CD14-positive monocyte (primary cell): ENCODE measurements at regions not wholly inside any gene's neighbourhood (a gene's known extent, or its start where the extent isn't known, plus 50 kb on each side); places are given as distances from the start of the nearest gene placed in this dataset.

ENCODE experiments used
- DNase-seq, 3 donors: peaks; one replicate each; pipeline ENCODE4 v3.0.0-alpha.2; 2011 to 2022
- H2AFZ ChIP-seq: 2 replicates; pipeline ENCODE4 v1.6.0; 2012; ENCODE audit warnings: mild to moderate bottlenecking, low read depth, low read length, inconsistent platforms; ENCODE audit not compliant: insufficient read depth, poor library complexity, severe bottlenecking
- H3K27ac ChIP-seq, 2 donors: 1 replicate in 1 of 2; 2 replicates in 1 of 2; pipeline ENCODE4 v1.5.1; 2012 to 2013; ENCODE audit warnings: low read length in 2 of 2, control low read depth in 1 of 2, inconsistent platforms in 1 of 2, low read depth in 1 of 2, mild to moderate bottlenecking in 1 of 2
- H3K27me3 ChIP-seq, 2 donors: one replicate each; pipeline versions ENCODE4 v1.6.0 to v1.6.1; 2011 to 2013; ENCODE audit warnings: low read length in 2 of 2; ENCODE audit not compliant: control insufficient read depth in 2 of 2, insufficient read depth in 2 of 2
- H3K36me3 ChIP-seq, 2 donors: replicated peaks in 1 of 2; 1 replicate in 1 of 2; 2 replicates in 1 of 2; pipeline versions ENCODE4 v1.5.1 to v1.6.1; 2012 to 2013; ENCODE audit warnings: low read length in 2 of 2, control low read depth in 1 of 2, inconsistent platforms in 1 of 2, mild to moderate bottlenecking in 1 of 2; ENCODE audit not compliant: insufficient read depth in 2 of 2, control insufficient read depth in 1 of 2
- H3K4me1 ChIP-seq, 2 donors: 1 replicate in 1 of 2; 2 replicates in 1 of 2; pipeline versions ENCODE4 v1.5.1 to v1.6.1; 2012 to 2013; ENCODE audit warnings: low read length in 2 of 2, control low read depth in 1 of 2, inconsistent platforms in 1 of 2, mild to moderate bottlenecking in 1 of 2, moderate library complexity in 1 of 2; ENCODE audit not compliant: insufficient read depth in 2 of 2, control insufficient read depth in 1 of 2
- H3K4me2 ChIP-seq: replicated peaks from 2 replicates; pipeline ENCODE3; 2012; ENCODE audit warnings: low read length, moderate library complexity, mild to moderate bottlenecking; ENCODE audit not compliant: poor library complexity, severe bottlenecking; ENCODE audit errors: extremely low read depth
- H3K4me3 ChIP-seq, 3 experiments: fragments of 200-600 bp in 1 of 3; sonication (generic) in 1 of 3; replicated peaks in 1 of 3; 1 replicate in 2 of 3; 2 replicates in 1 of 3; pipeline ENCODE4 v1.5.1; 2011 to 2013; ENCODE audit warnings: low read length in 3 of 3, mild to moderate bottlenecking in 3 of 3, control low read depth in 2 of 3, low read depth in 2 of 3, inconsistent platforms in 1 of 3, moderate library complexity in 1 of 3
- H3K79me2 ChIP-seq: 2 replicates; pipeline ENCODE4 v1.6.0; 2012; ENCODE audit warnings: mild to moderate bottlenecking, control low read depth, inconsistent platforms, low read length, moderate library complexity; ENCODE audit not compliant: insufficient read depth
- H3K9ac ChIP-seq: 2 replicates; pipeline ENCODE4 v1.6.0; 2017; ENCODE audit warnings: low read length, mild to moderate bottlenecking; ENCODE audit not compliant: insufficient read depth, poor library complexity, severe bottlenecking
- H3K9me3 ChIP-seq, 2 donors: replicated peaks in 1 of 2; 1 replicate in 1 of 2; 2 replicates in 1 of 2; pipeline versions ENCODE4 v1.5.1 to v1.6.1; 2012 to 2013; ENCODE audit warnings: low read length in 2 of 2, control low read depth in 1 of 2; ENCODE audit not compliant: control insufficient read depth in 1 of 2, insufficient read depth in 1 of 2
- H4K20me1 ChIP-seq: 2 replicates; pipeline ENCODE4 v1.6.0; 2012; ENCODE audit warnings: mild to moderate bottlenecking, low read length, control low read depth, moderate library complexity; ENCODE audit not compliant: insufficient read depth
- H3K27ac Mint-ChIP-seq, 7 donors: one replicate each; pipeline ENCODE4 v1.8.0; 2020; ENCODE audit warnings: mild to moderate bottlenecking in 7 of 7, mixed read lengths in 7 of 7, moderate library complexity in 6 of 7, inconsistent platforms in 2 of 7
- H3K27me3 Mint-ChIP-seq, 3 donors: one replicate each; pipeline ENCODE4 v1.8.0; 2021 to 2022; ENCODE audit warnings: low read depth in 3 of 3, mild to moderate bottlenecking in 3 of 3, mixed read lengths in 3 of 3, moderate library complexity in 3 of 3, inconsistent platforms in 1 of 3
- H3K36me3 Mint-ChIP-seq, 2 donors: one replicate each; pipeline ENCODE4 v1.8.0; 2020; ENCODE audit warnings: mixed read lengths in 2 of 2, inconsistent platforms in 1 of 2, mild to moderate bottlenecking in 1 of 2
- H3K4me1 Mint-ChIP-seq: one replicate; pipeline ENCODE4 v1.8.0; 2020; ENCODE audit warnings: mild to moderate bottlenecking, mixed read lengths
- H3K4me3 Mint-ChIP-seq, 2 donors: one replicate each; pipeline ENCODE4 v1.8.0; 2020; ENCODE audit warnings: mild to moderate bottlenecking in 2 of 2, mixed read lengths in 2 of 2, moderate library complexity in 1 of 2
- H3K9me3 Mint-ChIP-seq, 7 donors: one replicate each; pipeline ENCODE4 v1.8.0; 2020 to 2022; ENCODE audit warnings: mixed read lengths in 7 of 7, mild to moderate bottlenecking in 6 of 7, moderate library complexity in 6 of 7, inconsistent platforms in 2 of 7
- WGBS: methylation state at CpG from one replicate; pipeline ENCODE4 v1.1.5; 2013; ENCODE audit warnings: missing lambda C conversion rate; ENCODE audit not compliant: insufficient coverage; 5-methylcytosine and 5-hydroxymethylcytosine counted together
- intact Hi-C, 2 donors: fragments of 100-400 bp; cut with micrococcal nuclease; formaldehyde crosslinking; loops; one replicate each; pipeline versions ENCODE4 v1.15.0 to v1.15.1; 2023
- TF ChIP-seq, protein P1 (sequence below): fragments of 200-600 bp; IDR thresholded peaks from one replicate; pipeline ENCODE4 v1.8.0; 2022; ENCODE audit warnings: antibody characterized with exemption, mild to moderate bottlenecking

DNA sequence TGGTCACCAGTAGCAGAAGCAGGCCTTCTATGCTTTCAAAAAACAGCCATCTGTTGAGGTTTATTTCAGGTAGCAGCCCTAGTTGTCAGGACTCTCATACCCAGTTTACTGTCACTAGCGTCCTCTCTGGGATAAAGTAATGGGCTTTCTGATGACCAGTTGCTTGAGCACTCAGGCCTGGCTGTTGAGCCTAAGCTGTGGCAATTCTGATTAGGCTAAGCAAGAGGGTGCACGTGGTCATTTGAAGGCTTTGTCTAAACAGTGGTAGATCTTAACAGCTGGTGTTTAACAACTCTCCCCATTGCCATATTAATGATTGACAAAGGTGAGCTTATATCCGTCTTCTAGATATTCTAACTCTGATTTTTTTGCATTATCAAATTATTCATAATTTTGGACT is 132.9 kb upstream of the TMCO5A start:
- H3K4me1 ChIP-seq: no peaks in the 10 kb centered on the region
- H2AFZ ChIP-seq: no peak overlapping the region
- WGBS: 100% methylated on average over 1 of the region's 3 CpGs
- no peak overlapping the region for H3K4me2 ChIP-seq
- H3K4me3 Mint-ChIP-seq: no peak overlapping the region
- H3K79me2 ChIP-seq: no peaks in the 10 kb centered on the region
- no peak for DNase-seq
- H3K27ac Mint-ChIP-seq: no peak overlapping the region
- H3K9me3 ChIP-seq: no peaks in the 10 kb centered on the region
- no peaks in the 10 kb centered on the region for H3K36me3 Mint-ChIP-seq
- H3K9ac ChIP-seq: no peak overlapping the region
- H3K27me3 Mint-ChIP-seq: peaks cover 0 to 3% (median 0%) of the 10 kb centered on the region in 3 donors
- peaks cover 1 to 11% (median 4%) of the 10 kb centered on the region in 7 donors for H3K9me3 Mint-ChIP-seq
- H3K27ac ChIP-seq: no peak overlapping the region
- no peaks in the 10 kb centered on the region for H4K20me1 ChIP-seq
- H3K27me3 ChIP-seq: no peaks in the 10 kb centered on the region
- intact Hi-C loops: no loop called here
- H3K36me3 ChIP-seq: no peaks in the 10 kb centered on the region
- H3K4me3 ChIP-seq: no peak overlapping the region
- H3K4me1 Mint-ChIP-seq: no peaks in the 10 kb centered on the region
- TF ChIP-seq, protein P1, sequence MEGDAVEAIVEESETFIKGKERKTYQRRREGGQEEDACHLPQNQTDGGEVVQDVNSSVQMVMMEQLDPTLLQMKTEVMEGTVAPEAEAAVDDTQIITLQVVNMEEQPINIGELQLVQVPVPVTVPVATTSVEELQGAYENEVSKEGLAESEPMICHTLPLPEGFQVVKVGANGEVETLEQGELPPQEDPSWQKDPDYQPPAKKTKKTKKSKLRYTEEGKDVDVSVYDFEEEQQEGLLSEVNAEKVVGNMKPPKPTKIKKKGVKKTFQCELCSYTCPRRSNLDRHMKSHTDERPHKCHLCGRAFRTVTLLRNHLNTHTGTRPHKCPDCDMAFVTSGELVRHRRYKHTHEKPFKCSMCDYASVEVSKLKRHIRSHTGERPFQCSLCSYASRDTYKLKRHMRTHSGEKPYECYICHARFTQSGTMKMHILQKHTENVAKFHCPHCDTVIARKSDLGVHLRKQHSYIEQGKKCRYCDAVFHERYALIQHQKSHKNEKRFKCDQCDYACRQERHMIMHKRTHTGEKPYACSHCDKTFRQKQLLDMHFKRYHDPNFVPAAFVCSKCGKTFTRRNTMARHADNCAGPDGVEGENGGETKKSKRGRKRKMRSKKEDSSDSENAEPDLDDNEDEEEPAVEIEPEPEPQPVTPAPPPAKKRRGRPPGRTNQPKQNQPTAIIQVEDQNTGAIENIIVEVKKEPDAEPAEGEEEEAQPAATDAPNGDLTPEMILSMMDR: no peak

DNA sequence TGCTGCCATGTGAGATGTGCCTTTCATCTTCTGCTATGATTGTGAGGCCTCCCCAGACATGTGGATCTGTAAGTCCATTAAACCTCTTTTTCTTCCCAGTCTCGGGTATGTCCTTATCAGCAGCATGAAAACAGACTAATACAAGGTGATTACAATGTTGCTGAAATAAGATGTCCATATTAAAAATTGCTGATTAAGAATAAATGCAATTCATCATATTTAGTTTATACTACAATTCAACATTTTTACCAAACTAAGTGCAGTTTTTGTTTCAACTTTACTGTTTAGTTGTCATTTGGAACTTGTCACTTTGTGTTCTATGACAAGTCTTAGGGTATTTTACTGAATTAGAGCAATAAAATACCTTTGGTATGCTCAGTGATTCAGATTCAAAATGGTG is 127.6 kb upstream of the TMCO5A start:
- no peaks in the 10 kb centered on the region for H3K79me2 ChIP-seq
- no peaks in the 10 kb centered on the region for H4K20me1 ChIP-seq
- peaks cover 0 to 1% (median 0%) of the 10 kb centered on the region in 3 donors for H3K27me3 Mint-ChIP-seq
- H3K9me3 Mint-ChIP-seq: peaks cover 0 to 12% (median 5%) of the 10 kb centered on the region in 7 donors
- no peaks in the 10 kb centered on the region for H3K4me1 ChIP-seq
- no peaks in the 10 kb centered on the region for H3K4me1 Mint-ChIP-seq
- H2AFZ ChIP-seq: no peak overlapping the region
- no peak overlapping the region for H3K27ac Mint-ChIP-seq
- no CpG with 5 or more reads among the region's 1 CpG for WGBS
- H3K4me2 ChIP-seq: no peak overlapping the region
- H3K4me3 Mint-ChIP-seq: no peak overlapping the region
- H3K9ac ChIP-seq: no peak overlapping the region
- H3K36me3 Mint-ChIP-seq: no peaks in the 10 kb centered on the region
- H3K27ac ChIP-seq: no peak overlapping the region
- TF ChIP-seq, protein P1: no peak
- no peaks in the 10 kb centered on the region for H3K27me3 ChIP-seq
- H3K4me3 ChIP-seq: no peak overlapping the region
- H3K9me3 ChIP-seq: no peaks in the 10 kb centered on the region
- DNase-seq: no peak
- no peaks in the 10 kb centered on the region for H3K36me3 ChIP-seq
- intact Hi-C loops: no loop called here
